HCT116 (cell line): ENCODE measurements at regions not wholly inside any gene's neighbourhood (a gene's known extent, or its start where the extent isn't known, plus 50 kb on each side); places are given as distances from the start of the nearest gene placed in this dataset.

Source experiments
- ATAC-seq: fragments of 200-7000 bp; cut with Tn5 transposase; 2 replicates; pipeline ENCODE4 v1.9.1; 2020; ENCODE audit warnings: mild to moderate bottlenecking, moderate library complexity
- BruUV-seq: library from RNA; stranded (reverse); fragments of 400-500 nt; replicated peaks from 2 replicates; lab custom pipeline; 2021; lab: Mats Ljungman, UMichigan
- CTCF ChIA-PET: fragments of 300-600 bp; sonication (Branson Sonifier 250); formaldehyde crosslinking; loops from one replicate; lab custom pipeline; 2021; ENCODE audit warnings: antibody characterized with exemption; lab: Charles Lee
- POLR2A ChIA-PET: fragments of 300-600, 350-600 bp; sonication (Branson Sonifier 250); formaldehyde crosslinking; loops from one replicate; lab custom pipeline; 2021; ENCODE audit warnings: antibody characterized with exemption; lab: Charles Lee
- RAD21 ChIA-PET, 2 experiments: fragments of 300-600 bp; sonication (Branson Sonifier 250); formaldehyde crosslinking; loops; one replicate each; lab custom pipeline; 2023; ENCODE audit warnings: low total read pairs in 2 of 2; ENCODE audit not compliant: uncharacterized antibody in 2 of 2, unreplicated experiment in 2 of 2, low non-redundant PET in 1 of 2; lab: Charles Lee
- DNase-seq: peaks from one replicate; pipeline ENCODE4 v3.0.0-alpha.2; 2010; ENCODE audit warnings: low read depth, low spot score
- H2AFZ ChIP-seq: fragments of 200-600 bp; shearing (Covaris generic), sonication (generic); 2 replicates; pipeline ENCODE4 v1.6.1; 2017; ENCODE audit warnings: low read depth, mixed run types, mixed read lengths, antibody characterized with exemption, low read length; ENCODE audit not compliant: poor library complexity, severe bottlenecking
- H3K27ac ChIP-seq: 2 replicates; pipeline ENCODE4 v1.5.1; 2012; ENCODE audit warnings: low read depth, low read length
- H3K27me3 ChIP-seq: fragments of 200-600 bp; sonication (generic); 2 replicates; pipeline ENCODE4 v1.6.1; 2016; ENCODE audit warnings: mixed run types, low read length, mixed read lengths; ENCODE audit not compliant: insufficient read depth
- H3K36me3 ChIP-seq, 2 experiments: fragments of 200-500 bp in 1 of 2; fragments of 200-600 bp in 1 of 2; sonication (Bioruptor generic) in 1 of 2; sonication (generic) in 1 of 2; 2 replicates each; pipeline versions ENCODE4 v1.5.1 to v1.6.1; 2014 to 2016; ENCODE audit warnings: low read length in 2 of 2, inconsistent platforms in 1 of 2, mixed read lengths in 1 of 2, mixed run types in 1 of 2; ENCODE audit not compliant: insufficient read depth in 2 of 2, control insufficient read depth in 1 of 2
- H3K4me1 ChIP-seq, 2 experiments: fragments of 200-600 bp in 1 of 2; sonication (generic) in 1 of 2; 2 replicates each; pipeline versions ENCODE4 v1.5.1 to v1.6.1; 2012 to 2017; ENCODE audit warnings: low read length in 2 of 2, inconsistent platforms in 1 of 2, mild to moderate bottlenecking in 1 of 2, mixed read lengths in 1 of 2, mixed run types in 1 of 2, moderate library complexity in 1 of 2; ENCODE audit not compliant: insufficient read depth in 2 of 2, control insufficient read depth in 1 of 2
- H3K4me2 ChIP-seq: fragments of 200-600 bp; sonication (generic); 2 replicates; pipeline ENCODE4 v1.6.1; 2017; ENCODE audit warnings: mixed run types, low read length, mixed read lengths
- H3K4me3 ChIP-seq, 2 experiments: fragments of 200-600 bp in 1 of 2; sonication (generic) in 1 of 2; replicated peaks in 1 of 2; 2 replicates each; pipeline ENCODE4 v1.5.1; 2011 to 2016; ENCODE audit warnings: low read length in 2 of 2, control low read depth in 1 of 2, low read depth in 1 of 2, mild to moderate bottlenecking in 1 of 2, mixed read lengths in 1 of 2, mixed run types in 1 of 2
- H3K79me2 ChIP-seq: fragments of 200-600 bp; sonication (generic); 2 replicates; pipeline ENCODE4 v1.6.1; 2017; ENCODE audit warnings: mild to moderate bottlenecking, mixed run types, low read length, moderate library complexity, mixed read lengths; ENCODE audit not compliant: insufficient read depth
- H3K9ac ChIP-seq: fragments of 200-600 bp; sonication (generic); 2 replicates; pipeline ENCODE4 v1.6.1; 2016; ENCODE audit warnings: low read length, mixed read lengths
- H3K9me2 ChIP-seq: fragments of 200-600 bp; sonication (generic), shearing (Covaris generic); 2 replicates; pipeline ENCODE4 v1.6.1; 2017; ENCODE audit warnings: mixed run types, mild to moderate bottlenecking, moderate library complexity; ENCODE audit not compliant: insufficient read depth
- H3K9me3 ChIP-seq, 2 experiments: fragments of 200-500 bp in 1 of 2; fragments of 200-600 bp in 1 of 2; sonication (Bioruptor generic) in 1 of 2; sonication (generic) in 1 of 2; 2 replicates each; pipeline ENCODE4 v1.6.1; 2014 to 2017; ENCODE audit warnings: low read length in 2 of 2, mixed read lengths in 2 of 2, inconsistent platforms in 1 of 2, low read depth in 1 of 2, mild to moderate bottlenecking in 1 of 2, mixed run types in 1 of 2, moderate library complexity in 1 of 2; ENCODE audit not compliant: control insufficient read depth in 1 of 2, insufficient read depth in 1 of 2
- H4K20me1 ChIP-seq: fragments of 200-600 bp; sonication (generic), shearing (Covaris generic); 2 replicates; pipeline ENCODE4 v1.6.1; 2017; ENCODE audit warnings: mixed run types, mild to moderate bottlenecking, moderate library complexity; ENCODE audit not compliant: insufficient read depth
- CEBPB ChIP-seq: IDR thresholded peaks from 2 replicates; pipeline ENCODE4 v1.6.1; 2012; ENCODE audit warnings: low read depth
- EGR1 ChIP-seq: IDR thresholded peaks from 2 replicates; pipeline ENCODE4 v1.6.1; 2012; ENCODE audit warnings: low read depth
- FOSL1 ChIP-seq: IDR thresholded peaks from 2 replicates; pipeline ENCODE4 v1.6.1; 2012; ENCODE audit warnings: low read depth
- POLR2A ChIP-seq: IDR thresholded peaks from 2 replicates; pipeline ENCODE4 v1.7.0; 2011; ENCODE audit warnings: borderline replicate concordance; ENCODE audit not compliant: insufficient read depth, insufficient read length; ENCODE audit errors: extremely low read depth
- POLR2AphosphoS5 ChIP-seq: IDR thresholded peaks from 2 replicates; pipeline ENCODE4 v1.6.1; 2011; ENCODE audit warnings: mild to moderate bottlenecking, low read depth, low read length, moderate library complexity
- RAD21 ChIP-seq: IDR thresholded peaks from 2 replicates; pipeline ENCODE4 v1.6.1; 2012; ENCODE audit warnings: low read depth, mild to moderate bottlenecking
- TCF7L2 ChIP-seq: IDR thresholded peaks from 2 replicates; pipeline ENCODE4 v1.7.0; 2011; ENCODE audit warnings: borderline replicate concordance, inconsistent platforms; ENCODE audit not compliant: insufficient read depth, insufficient read length; ENCODE audit errors: extremely low read depth
- ZBTB33 ChIP-seq: IDR thresholded peaks from 2 replicates; pipeline ENCODE4 v1.6.1; 2011; ENCODE audit warnings: mild to moderate bottlenecking, low read length, moderate library complexity; ENCODE audit not compliant: insufficient replicate concordance; ENCODE audit errors: extremely low read depth
- ZFX ChIP-seq: fragments of 450-650 bp; IDR thresholded peaks from 2 replicates; pipeline ENCODE4 v1.6.1; 2017
- ZNF274 ChIP-seq: fragments of 200-500 bp; sonication (Bioruptor generic); IDR thresholded peaks from 2 replicates; pipeline ENCODE4 v1.6.1; 2014; ENCODE audit warnings: mild to moderate bottlenecking, low read depth, low read length, inconsistent platforms
- intact Hi-C: fragments of 100-400 bp; cut with micrococcal nuclease; formaldehyde crosslinking; loops from 2 replicates; pipeline ENCODE4 v1.10.0; 2022
- TF ChIP-seq, protein P1 (sequence below), 3 experiments: fragments of 200-600 bp in 1 of 3; sonication (generic) in 1 of 3; IDR thresholded peaks in 2 of 3; conservative IDR thresholded peaks in 1 of 3; 2 replicates each; pipeline ENCODE4 v1.5.1; 2012 to 2017; ENCODE audit warnings: low read depth in 2 of 3, low read length in 2 of 3, antibody characterized with exemption in 1 of 3, borderline replicate concordance in 1 of 3, control low read depth in 1 of 3, mild to moderate bottlenecking in 1 of 3, mixed read lengths in 1 of 3, mixed run types in 1 of 3, moderate library complexity in 1 of 3; ENCODE audit not compliant: insufficient read depth in 1 of 3
- TF ChIP-seq, protein P2 (sequence below): IDR thresholded peaks from 2 replicates; pipeline ENCODE4 v1.6.1; 2012
- TF ChIP-seq, protein P3 (sequence below): IDR thresholded peaks from 2 replicates; pipeline ENCODE4 v1.6.1; 2012

DNA sequence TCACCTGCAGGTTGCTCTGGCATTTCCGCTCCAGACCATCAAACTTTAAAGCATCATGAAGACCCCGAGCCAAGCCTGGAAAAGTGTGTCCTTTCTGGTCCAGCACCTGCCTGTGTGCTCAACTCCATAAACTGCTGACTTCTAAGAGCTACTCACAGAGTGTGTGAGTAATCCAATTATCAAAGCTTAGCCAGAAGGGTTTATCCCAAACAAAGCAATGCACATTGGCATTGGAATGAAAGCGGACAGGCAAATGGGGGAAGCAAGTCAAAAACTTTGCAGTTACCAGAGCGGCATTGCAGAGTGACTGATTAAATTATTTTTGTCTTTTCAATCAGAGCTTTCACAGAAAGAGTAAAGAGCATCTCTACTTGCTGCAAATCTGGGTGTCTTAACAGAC is 1262.4 kb upstream of the SEL1L start:
- ChIA-PET RAD21 (no interaction called here), CTCF (no interaction called here), POLR2A (no interaction called here)
- Histone ChIP-seq H3K4me2 (no peak overlapping the region), H3K27me3 (no peaks in the 10 kb centered on the region), H3K36me3 (no peaks in the 10 kb centered on the region), H4K20me1 (no peaks in the 10 kb centered on the region), H3K9me2 (no peaks in the 10 kb centered on the region)
- no peak for DNase-seq
- intact Hi-C loops, result no loop called here
- no peak for TF ChIP-seq POLR2A
- TF ChIP-seq ZNF274, result no peak
- TF ChIP-seq ZFX, result no peak
- TF ChIP-seq, protein P1, sequence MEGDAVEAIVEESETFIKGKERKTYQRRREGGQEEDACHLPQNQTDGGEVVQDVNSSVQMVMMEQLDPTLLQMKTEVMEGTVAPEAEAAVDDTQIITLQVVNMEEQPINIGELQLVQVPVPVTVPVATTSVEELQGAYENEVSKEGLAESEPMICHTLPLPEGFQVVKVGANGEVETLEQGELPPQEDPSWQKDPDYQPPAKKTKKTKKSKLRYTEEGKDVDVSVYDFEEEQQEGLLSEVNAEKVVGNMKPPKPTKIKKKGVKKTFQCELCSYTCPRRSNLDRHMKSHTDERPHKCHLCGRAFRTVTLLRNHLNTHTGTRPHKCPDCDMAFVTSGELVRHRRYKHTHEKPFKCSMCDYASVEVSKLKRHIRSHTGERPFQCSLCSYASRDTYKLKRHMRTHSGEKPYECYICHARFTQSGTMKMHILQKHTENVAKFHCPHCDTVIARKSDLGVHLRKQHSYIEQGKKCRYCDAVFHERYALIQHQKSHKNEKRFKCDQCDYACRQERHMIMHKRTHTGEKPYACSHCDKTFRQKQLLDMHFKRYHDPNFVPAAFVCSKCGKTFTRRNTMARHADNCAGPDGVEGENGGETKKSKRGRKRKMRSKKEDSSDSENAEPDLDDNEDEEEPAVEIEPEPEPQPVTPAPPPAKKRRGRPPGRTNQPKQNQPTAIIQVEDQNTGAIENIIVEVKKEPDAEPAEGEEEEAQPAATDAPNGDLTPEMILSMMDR (IDR thresholded peaks at IDR 0.05 in 2 of 3, conservative IDR thresholded peaks at IDR 0.05 in 1 of 3; ENCODE audit: borderline replicate concordance in 1 of 3, insufficient read depth in 1 of 3, low read depth in 2 of 3, low read length in 2 of 3), result no peak
- no peak for TF ChIP-seq RAD21
- no peak for TF ChIP-seq ZBTB33
- no peak for TF ChIP-seq CEBPB
- no peak for TF ChIP-seq POLR2AphosphoS5
- TF ChIP-seq, protein P2, sequence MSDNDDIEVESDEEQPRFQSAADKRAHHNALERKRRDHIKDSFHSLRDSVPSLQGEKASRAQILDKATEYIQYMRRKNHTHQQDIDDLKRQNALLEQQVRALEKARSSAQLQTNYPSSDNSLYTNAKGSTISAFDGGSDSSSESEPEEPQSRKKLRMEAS, result no peak
- no peak for TF ChIP-seq FOSL1
- no peak for TF ChIP-seq TCF7L2
- TF ChIP-seq, protein P3, sequence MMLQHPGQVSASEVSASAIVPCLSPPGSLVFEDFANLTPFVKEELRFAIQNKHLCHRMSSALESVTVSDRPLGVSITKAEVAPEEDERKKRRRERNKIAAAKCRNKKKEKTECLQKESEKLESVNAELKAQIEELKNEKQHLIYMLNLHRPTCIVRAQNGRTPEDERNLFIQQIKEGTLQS, result no peak
- TF ChIP-seq EGR1, result no peak
- TF ChIP-seq, all 23 proteins: peak for 0
- BruUV-seq, result no TSS peak
- Histone ChIP-seq H3K9me3 (peaks cover 6 to 9% of the 10 kb centered on the region in 2 experiments; a peak in 2 of 4 replicates), H3K9ac (no peak overlapping the region), H3K4me1 (no peaks in the 10 kb centered on the region), H3K79me2 (no peaks in the 10 kb centered on the region), H3K27ac (no peak overlapping the region), H2AFZ (no peak overlapping the region), H3K4me3 (no peak overlapping the region)
- ATAC-seq, result no peak
